Panc1 (cell line): ENCODE measurements at regions not wholly inside any gene's neighbourhood (a gene's known extent, or its start where the extent isn't known, plus 50 kb on each side); places are given as distances from the start of the nearest gene placed in this dataset.

Experiments
- ATAC-seq: fragments of 200-7000 bp; cut with Tn5 transposase; 2 replicates; pipeline ENCODE4 v1.9.1; 2020; ENCODE audit warnings: mild to moderate bottlenecking, moderate library complexity
- BruUV-seq: library from RNA; stranded (reverse); fragments of 400-500 nt; replicated peaks from 2 replicates; lab custom pipeline; 2021; lab: Mats Ljungman, UMichigan
- CTCF ChIA-PET: fragments of 300-600 bp; sonication (Branson Sonifier 250); formaldehyde crosslinking; loops from one replicate; lab custom pipeline; 2022; ENCODE audit warnings: antibody characterized with exemption; lab: Charles Lee
- POLR2A ChIA-PET: fragments of 300-600 bp; sonication (Branson Sonifier 250); formaldehyde crosslinking; loops from one replicate; lab custom pipeline; 2022; ENCODE audit warnings: antibody characterized with exemption; lab: Charles Lee
- DNase-seq: peaks from one replicate; pipeline ENCODE4 v3.0.0-alpha.2; 2010; ENCODE audit warnings: low read depth, low spot score
- H3K27ac ChIP-seq: 2 replicates; pipeline ENCODE4 v1.5.1; 2011; ENCODE audit warnings: mild to moderate bottlenecking, low read length, inconsistent platforms
- H3K27me3 ChIP-seq: fragments of 200-500 bp; sonication (Bioruptor generic); 2 replicates; pipeline ENCODE4 v1.6.0; 2014; ENCODE audit warnings: low read length, inconsistent platforms; ENCODE audit not compliant: control insufficient read depth, insufficient read depth
- H3K36me3 ChIP-seq: fragments of 200-500 bp; sonication (Bioruptor generic); 2 replicates; pipeline ENCODE4 v1.5.1; 2014; ENCODE audit warnings: inconsistent platforms, mild to moderate bottlenecking, low read length, moderate library complexity; ENCODE audit not compliant: control insufficient read depth, insufficient read depth
- H3K4me1 ChIP-seq: 2 replicates; pipeline ENCODE4 v1.5.1; 2011; ENCODE audit warnings: inconsistent platforms, mild to moderate bottlenecking, low read length, moderate library complexity; ENCODE audit not compliant: control insufficient read depth, insufficient read depth
- H3K4me3 ChIP-seq, 2 experiments: 2 replicates each; pipeline ENCODE4 v1.5.1; 2011 to 2012; ENCODE audit warnings: low read depth in 2 of 2, low read length in 2 of 2, mild to moderate bottlenecking in 2 of 2, inconsistent platforms in 1 of 2, moderate library complexity in 1 of 2
- H3K9me3 ChIP-seq: fragments of 200-500 bp; sonication (Bioruptor generic); 2 replicates; pipeline ENCODE4 v1.5.1; 2014; ENCODE audit warnings: low read depth, mild to moderate bottlenecking, inconsistent platforms, low read length, moderate library complexity; ENCODE audit not compliant: control insufficient read depth, insufficient read depth
- POLR2AphosphoS5 ChIP-seq: IDR thresholded peaks from 2 replicates; pipeline ENCODE4 v1.6.1; 2012; ENCODE audit warnings: mild to moderate bottlenecking, low read depth, low read length, moderate library complexity
- SIN3A ChIP-seq: IDR thresholded peaks from 2 replicates; pipeline ENCODE4 v1.6.1; 2012; ENCODE audit warnings: low read depth, mild to moderate bottlenecking, low read length, moderate library complexity, borderline replicate concordance; ENCODE audit not compliant: insufficient read depth
- TCF7L2 ChIP-seq: IDR thresholded peaks from 2 replicates; pipeline ENCODE4 v1.6.1; 2011; ENCODE audit warnings: mild to moderate bottlenecking, low read depth, low read length, inconsistent platforms
- in situ Hi-C: cut with HindIII; loops from 2 replicates; pipeline ENCODE4 v1.10.0; 2016; ENCODE audit warnings: low sequenced_read_pairs, low pct_unique_long_range_greater_than_20kb
- intact Hi-C: fragments of 100-400 bp; cut with micrococcal nuclease; formaldehyde crosslinking; loops from one replicate; pipeline ENCODE4 v1.10.0; 2022; ENCODE audit not compliant: unreplicated experiment
- TF ChIP-seq, protein P1 (sequence below), 2 experiments: IDR thresholded peaks; 2 replicates each; pipeline ENCODE4 v1.6.1; 2011 to 2012; ENCODE audit warnings: low read depth in 2 of 2, control low read depth in 1 of 2, low read length in 1 of 2, mild to moderate bottlenecking in 1 of 2, moderate library complexity in 1 of 2; ENCODE audit not compliant: insufficient read depth in 1 of 2
- TF ChIP-seq, protein P2 (sequence below): fragments of 450-650 bp; IDR thresholded peaks from 2 replicates; pipeline ENCODE4 v1.5.1; 2017; ENCODE audit warnings: mild to moderate bottlenecking

DNA sequence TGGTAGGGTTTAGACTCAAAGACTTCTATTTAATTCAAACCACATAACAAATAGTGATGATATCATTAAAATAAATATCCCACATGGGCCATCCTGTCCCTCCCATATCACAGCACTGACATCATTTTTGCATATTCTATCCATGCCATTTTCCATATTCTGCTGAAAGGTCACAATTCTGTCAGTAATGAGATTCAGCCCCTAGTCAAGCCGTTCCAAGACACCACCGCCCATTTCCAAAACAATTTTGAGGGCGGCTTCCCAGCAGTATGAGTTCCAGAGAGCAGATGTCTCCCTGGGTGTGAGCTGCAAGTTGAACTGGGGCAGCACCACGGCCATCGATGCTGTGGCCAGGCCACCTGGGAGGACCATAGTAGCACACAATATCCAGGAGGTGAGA is 65.1 kb upstream of the PLEKHG1 start:
- Histone ChIP-seq H3K27ac (no peak overlapping the region), H3K4me3 (no peak overlapping the region), H3K4me1 (no peaks in the 10 kb centered on the region), H3K36me3 (no peaks in the 10 kb centered on the region), H3K27me3 (no peaks in the 10 kb centered on the region), H3K9me3 (no peaks in the 10 kb centered on the region)
- DNase-seq (no peak), ATAC-seq (no peak)
- POLR2A ChIA-PET = no interaction called here
- no peak for TF ChIP-seq POLR2AphosphoS5
- TF ChIP-seq, protein P1, sequence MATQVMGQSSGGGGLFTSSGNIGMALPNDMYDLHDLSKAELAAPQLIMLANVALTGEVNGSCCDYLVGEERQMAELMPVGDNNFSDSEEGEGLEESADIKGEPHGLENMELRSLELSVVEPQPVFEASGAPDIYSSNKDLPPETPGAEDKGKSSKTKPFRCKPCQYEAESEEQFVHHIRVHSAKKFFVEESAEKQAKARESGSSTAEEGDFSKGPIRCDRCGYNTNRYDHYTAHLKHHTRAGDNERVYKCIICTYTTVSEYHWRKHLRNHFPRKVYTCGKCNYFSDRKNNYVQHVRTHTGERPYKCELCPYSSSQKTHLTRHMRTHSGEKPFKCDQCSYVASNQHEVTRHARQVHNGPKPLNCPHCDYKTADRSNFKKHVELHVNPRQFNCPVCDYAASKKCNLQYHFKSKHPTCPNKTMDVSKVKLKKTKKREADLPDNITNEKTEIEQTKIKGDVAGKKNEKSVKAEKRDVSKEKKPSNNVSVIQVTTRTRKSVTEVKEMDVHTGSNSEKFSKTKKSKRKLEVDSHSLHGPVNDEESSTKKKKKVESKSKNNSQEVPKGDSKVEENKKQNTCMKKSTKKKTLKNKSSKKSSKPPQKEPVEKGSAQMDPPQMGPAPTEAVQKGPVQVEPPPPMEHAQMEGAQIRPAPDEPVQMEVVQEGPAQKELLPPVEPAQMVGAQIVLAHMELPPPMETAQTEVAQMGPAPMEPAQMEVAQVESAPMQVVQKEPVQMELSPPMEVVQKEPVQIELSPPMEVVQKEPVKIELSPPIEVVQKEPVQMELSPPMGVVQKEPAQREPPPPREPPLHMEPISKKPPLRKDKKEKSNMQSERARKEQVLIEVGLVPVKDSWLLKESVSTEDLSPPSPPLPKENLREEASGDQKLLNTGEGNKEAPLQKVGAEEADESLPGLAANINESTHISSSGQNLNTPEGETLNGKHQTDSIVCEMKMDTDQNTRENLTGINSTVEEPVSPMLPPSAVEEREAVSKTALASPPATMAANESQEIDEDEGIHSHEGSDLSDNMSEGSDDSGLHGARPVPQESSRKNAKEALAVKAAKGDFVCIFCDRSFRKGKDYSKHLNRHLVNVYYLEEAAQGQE (IDR thresholded peaks at IDR 0.05; ENCODE audit: insufficient read depth in 1 of 2, low read depth in 2 of 2, low read length in 1 of 2) = no peak
- TF ChIP-seq, protein P2, sequence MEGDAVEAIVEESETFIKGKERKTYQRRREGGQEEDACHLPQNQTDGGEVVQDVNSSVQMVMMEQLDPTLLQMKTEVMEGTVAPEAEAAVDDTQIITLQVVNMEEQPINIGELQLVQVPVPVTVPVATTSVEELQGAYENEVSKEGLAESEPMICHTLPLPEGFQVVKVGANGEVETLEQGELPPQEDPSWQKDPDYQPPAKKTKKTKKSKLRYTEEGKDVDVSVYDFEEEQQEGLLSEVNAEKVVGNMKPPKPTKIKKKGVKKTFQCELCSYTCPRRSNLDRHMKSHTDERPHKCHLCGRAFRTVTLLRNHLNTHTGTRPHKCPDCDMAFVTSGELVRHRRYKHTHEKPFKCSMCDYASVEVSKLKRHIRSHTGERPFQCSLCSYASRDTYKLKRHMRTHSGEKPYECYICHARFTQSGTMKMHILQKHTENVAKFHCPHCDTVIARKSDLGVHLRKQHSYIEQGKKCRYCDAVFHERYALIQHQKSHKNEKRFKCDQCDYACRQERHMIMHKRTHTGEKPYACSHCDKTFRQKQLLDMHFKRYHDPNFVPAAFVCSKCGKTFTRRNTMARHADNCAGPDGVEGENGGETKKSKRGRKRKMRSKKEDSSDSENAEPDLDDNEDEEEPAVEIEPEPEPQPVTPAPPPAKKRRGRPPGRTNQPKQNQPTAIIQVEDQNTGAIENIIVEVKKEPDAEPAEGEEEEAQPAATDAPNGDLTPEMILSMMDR = no peak
- no peak for TF ChIP-seq SIN3A
- TF ChIP-seq TCF7L2 = no peak
- intact Hi-C loops (no loop called here), in situ Hi-C loops (no loop called here)
- no TSS peak for BruUV-seq
- CTCF ChIA-PET = no interaction called here

DNA sequence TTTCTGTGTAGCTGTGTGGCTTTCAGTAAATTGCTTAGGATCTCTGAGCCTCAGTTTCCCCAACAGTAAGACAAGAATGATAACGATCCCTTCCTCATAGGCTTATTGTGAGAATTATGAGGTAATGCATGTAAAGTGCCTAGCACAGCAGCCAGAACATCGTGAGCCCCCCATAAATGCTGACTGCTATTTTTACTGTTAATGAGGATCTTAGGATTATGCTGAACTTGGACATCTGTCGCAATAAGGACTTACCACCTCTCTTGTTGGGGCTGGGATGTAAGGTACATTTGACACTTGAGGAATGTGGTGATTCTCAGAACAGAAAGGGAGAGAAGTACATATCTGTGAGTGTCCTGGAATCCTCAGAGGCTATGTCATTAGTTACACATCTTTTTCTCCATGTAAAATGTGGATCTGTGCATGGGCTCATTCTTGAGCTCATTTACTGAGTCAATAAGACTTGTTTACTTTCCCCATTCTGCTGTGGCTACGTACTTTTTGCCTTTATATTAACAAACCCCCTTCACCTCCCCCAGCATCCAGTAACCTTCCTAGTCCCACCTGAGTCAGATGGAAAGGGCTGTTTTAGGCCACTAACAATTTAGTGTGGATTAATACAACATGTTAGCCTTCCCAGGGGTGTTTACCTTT is 64.4 kb upstream of the PLEKHG1 start:
- ChIA-PET POLR2A (no interaction called here), CTCF (no interaction called here)
- Histone ChIP-seq H3K36me3 (no peaks in the 10 kb centered on the region), H3K4me1 (no peaks in the 10 kb centered on the region), H3K4me3 (no peak overlapping the region), H3K27me3 (no peaks in the 10 kb centered on the region), H3K9me3 (no peaks in the 10 kb centered on the region), H3K27ac (no peak overlapping the region)
- in situ Hi-C loops = no loop called here
- intact Hi-C loops = no loop called here
- DNase-seq = no peak
- ATAC-seq = no peak
- no peak for TF ChIP-seq POLR2AphosphoS5
- TF ChIP-seq SIN3A = no peak
- no peak for TF ChIP-seq TCF7L2
- TF ChIP-seq, protein P2 = no peak
- TF ChIP-seq, protein P1 (IDR thresholded peaks at IDR 0.05; ENCODE audit: insufficient read depth in 1 of 2, low read depth in 2 of 2, low read length in 1 of 2) = no peak
- BruUV-seq = no TSS peak
